ENCODE measurements at regions not wholly inside any gene's neighbourhood (a gene's known extent, or its start where the extent isn't known, plus 50 kb on each side); places are given as distances from the start of the nearest gene placed in this dataset.

GRCh38 chr14:100434911-100435438 lies 111.8 kb downstream of the SLC25A47 start:
- H3K4me1 Mint-ChIP-seq, result peaks cover 3 to 25% (median 11%) of the 10 kb centered on the region in 7 donors
- no peaks in the 10 kb centered on the region for H3K9me3 Mint-ChIP-seq
- no peak overlapping the region for H3K4me3 ChIP-seq (ENCODE audit: low read length)
- H3K4me3 Mint-ChIP-seq, result no peak overlapping the region
- DNase-seq (no peak), ATAC-seq (no peak)
- CTCF ChIA-PET, result no interaction called here
- POLR2A ChIA-PET, result no interaction called here
- peak overlapping the region in 1 of 9 donors; percentile 2 for H3K27ac Mint-ChIP-seq
- H3K36me3 ChIP-seq (ENCODE audit: control insufficient read depth in 2 of 3, insufficient read depth in 3 of 3, low read length in 3 of 3), result no peaks in the 10 kb centered on the region
- H3K27me3 Mint-ChIP-seq, result peaks cover 0 to 2% (median 0%) of the 10 kb centered on the region in 5 donors
- H3K9me3 ChIP-seq (ENCODE audit: control insufficient read depth in 2 of 3, low read length in 3 of 3), result no peaks in the 10 kb centered on the region
- H3K27me3 ChIP-seq (ENCODE audit: control insufficient read depth in 2 of 2, insufficient read depth in 2 of 2, low read length in 2 of 2), result no peaks in the 10 kb centered on the region
- H3K36me3 Mint-ChIP-seq, result peaks cover 0 to 5% (median 0%) of the 10 kb centered on the region in 5 donors
- no peak overlapping the region for H3K27ac ChIP-seq (ENCODE audit: low read depth, low read length)
- intact Hi-C loops (cut with micrococcal nuclease), result no loop called here
- H3K4me1 ChIP-seq (ENCODE audit: control insufficient read depth in 2 of 2, insufficient read depth in 2 of 2, low read length in 2 of 2), result no peaks in the 10 kb centered on the region

DNA sequence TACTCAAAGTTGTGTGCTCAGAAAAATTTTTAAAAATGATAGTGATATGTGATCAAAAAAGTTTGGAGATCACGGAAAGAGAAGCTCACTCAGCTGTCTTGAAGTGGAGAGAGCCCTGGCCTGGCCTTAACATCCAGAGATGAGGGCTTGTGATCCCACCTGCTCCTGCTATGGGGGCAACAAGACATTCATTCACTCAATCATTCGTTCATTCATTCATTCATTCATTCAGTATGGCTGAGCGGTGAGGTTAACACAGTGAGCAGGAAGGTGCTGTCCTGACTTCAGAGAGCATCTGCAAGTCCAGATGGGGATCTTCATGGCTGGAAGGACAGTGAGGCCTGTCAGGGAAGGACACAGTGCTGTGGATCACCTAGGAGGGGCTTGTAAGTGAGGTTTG lies 112.3 kb downstream of the SLC25A47 start:
- H3K9me3 Mint-ChIP-seq, result no peaks in the 10 kb centered on the region
- Histone ChIP-seq H3K27ac (ENCODE audit: low read depth, low read length) (no peak overlapping the region), H3K4me3 (ENCODE audit: low read length) (no peak overlapping the region), H3K4me1 (ENCODE audit: control insufficient read depth in 2 of 2, insufficient read depth in 2 of 2, low read length in 2 of 2) (no peaks in the 10 kb centered on the region), H3K27me3 (ENCODE audit: control insufficient read depth in 2 of 2, insufficient read depth in 2 of 2, low read length in 2 of 2) (no peaks in the 10 kb centered on the region), H3K9me3 (ENCODE audit: control insufficient read depth in 2 of 3, low read length in 3 of 3) (no peaks in the 10 kb centered on the region), H3K36me3 (ENCODE audit: control insufficient read depth in 2 of 3, insufficient read depth in 3 of 3, low read length in 3 of 3) (no peaks in the 10 kb centered on the region)
- POLR2A ChIA-PET, result no interaction called here
- intact Hi-C loops (cut with micrococcal nuclease), result no loop called here
- DNase-seq, result no peak
- H3K27ac Mint-ChIP-seq, result no peak overlapping the region
- no peak for ATAC-seq
- CTCF ChIA-PET, result no interaction called here
- peaks cover 0 to 5% (median 0%) of the 10 kb centered on the region in 5 donors for H3K36me3 Mint-ChIP-seq
- no peak overlapping the region for H3K4me3 Mint-ChIP-seq
- peaks cover 0 to 2% (median 0%) of the 10 kb centered on the region in 5 donors for H3K27me3 Mint-ChIP-seq
- peaks cover 3 to 30% (median 11%) of the 10 kb centered on the region in 7 donors for H3K4me1 Mint-ChIP-seq

DNA sequence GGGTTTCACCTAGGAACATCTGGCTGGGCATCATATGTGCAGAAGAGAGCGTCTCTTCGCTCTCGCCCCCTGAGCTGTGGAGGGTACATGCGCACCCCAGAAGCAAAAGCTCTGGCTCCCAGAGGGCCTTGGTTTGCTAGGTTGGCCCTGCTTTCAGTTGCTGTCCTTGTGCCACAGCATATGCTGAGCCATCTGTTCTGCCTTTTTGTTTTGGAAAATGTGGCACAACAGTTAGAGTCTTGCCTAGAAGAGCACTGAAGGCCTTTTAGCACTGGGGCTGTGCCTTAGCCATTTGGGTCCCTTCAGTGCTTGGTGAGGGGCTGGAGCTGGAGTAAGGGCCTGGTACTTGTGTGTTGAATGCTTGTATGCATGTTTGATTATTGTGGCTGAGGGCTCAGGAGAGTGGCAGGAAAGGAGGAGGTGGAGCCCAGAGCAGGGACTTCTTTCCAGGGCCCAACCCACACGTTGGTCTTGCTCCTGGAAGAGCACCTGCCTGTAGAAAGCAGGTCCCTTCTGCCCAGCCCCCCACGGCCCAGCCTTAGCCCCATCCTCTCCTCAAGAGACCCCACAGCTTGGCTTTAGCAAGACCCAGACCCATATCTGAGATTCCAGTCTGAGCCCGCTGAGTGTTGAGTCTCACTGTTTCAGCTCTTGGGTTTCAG lies 113.7 kb downstream of the SLC25A47 start:
- Mint-ChIP-seq H3K36me3 (peaks cover 0 to 5% (median 0%) of the 10 kb centered on the region in 5 donors), H3K4me1 (peaks cover 3 to 39% (median 18%) of the 10 kb centered on the region in 7 donors), H3K27ac (peak overlapping the region in 1 of 9 donors; percentile 32), H3K9me3 (no peaks in the 10 kb centered on the region), H3K27me3 (peaks cover 0 to 2% (median 0%) of the 10 kb centered on the region in 5 donors), H3K4me3 (no peak overlapping the region)
- Histone ChIP-seq H3K27ac (ENCODE audit: low read depth, low read length) (no peak overlapping the region), H3K4me3 (ENCODE audit: low read length) (no peak overlapping the region), H3K9me3 (ENCODE audit: control insufficient read depth in 2 of 3, low read length in 3 of 3) (no peaks in the 10 kb centered on the region), H3K4me1 (ENCODE audit: control insufficient read depth in 2 of 2, insufficient read depth in 2 of 2, low read length in 2 of 2) (no peaks in the 10 kb centered on the region), H3K36me3 (ENCODE audit: control insufficient read depth in 2 of 3, insufficient read depth in 3 of 3, low read length in 3 of 3) (no peaks in the 10 kb centered on the region), H3K27me3 (ENCODE audit: control insufficient read depth in 2 of 2, insufficient read depth in 2 of 2, low read length in 2 of 2) (no peaks in the 10 kb centered on the region)
- DNase-seq (no peak), ATAC-seq (no peak)
- intact Hi-C loops (cut with micrococcal nuclease), result no loop called here
- CTCF ChIA-PET, result interaction anchor here (1.6 kb wide), 1 partner anchor 210 kb away, joined by 3 read pairs; no protein-coding TSS in a partner anchor
- POLR2A ChIA-PET, result no interaction called here

DNA sequence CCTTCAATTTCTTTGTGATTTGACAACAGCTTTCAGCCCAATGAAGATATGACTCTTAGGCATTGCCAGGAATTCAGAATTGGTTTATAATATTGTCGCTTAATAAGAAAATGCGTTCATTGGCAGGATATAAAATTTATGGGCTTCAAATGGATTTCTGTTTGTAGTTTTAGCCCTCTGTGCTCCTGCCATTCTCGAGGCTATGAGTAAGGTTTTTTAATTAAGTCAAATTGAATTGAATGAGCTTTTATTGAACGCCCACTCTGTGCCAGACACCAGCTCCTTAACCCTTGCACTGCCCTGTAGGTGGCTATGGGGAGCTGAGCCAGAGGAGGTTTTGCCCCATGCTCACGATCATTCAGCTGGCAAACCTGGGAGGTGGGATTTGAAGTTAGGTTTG lies 115.1 kb downstream of the SLC25A47 start:
- H3K27ac Mint-ChIP-seq, result no peak overlapping the region
- POLR2A ChIA-PET, result no interaction called here
- H3K4me1 Mint-ChIP-seq, result peaks cover 3 to 46% (median 18%) of the 10 kb centered on the region in 7 donors

GRCh38 chr14:100438678-100439592 lies 115.8 kb downstream of the SLC25A47 start:
- Histone ChIP-seq H3K27me3 (ENCODE audit: control insufficient read depth in 2 of 2, insufficient read depth in 2 of 2, low read length in 2 of 2) (no peaks in the 10 kb centered on the region), H3K36me3 (ENCODE audit: control insufficient read depth in 2 of 3, insufficient read depth in 3 of 3, low read length in 3 of 3) (no peaks in the 10 kb centered on the region), H3K4me3 (ENCODE audit: low read length) (no peak overlapping the region), H3K27ac (ENCODE audit: low read depth, low read length) (no peak overlapping the region), H3K9me3 (ENCODE audit: control insufficient read depth in 2 of 3, low read length in 3 of 3) (no peaks in the 10 kb centered on the region), H3K4me1 (ENCODE audit: control insufficient read depth in 2 of 2, insufficient read depth in 2 of 2, low read length in 2 of 2) (no peaks in the 10 kb centered on the region)
- DNase-seq (no peak), ATAC-seq (peak; percentile 26)
- intact Hi-C loops (cut with micrococcal nuclease), result no loop called here
- ChIA-PET POLR2A (interaction anchor here (1.6 kb wide), 1 partner anchor 207 kb away, joined by 3 read pairs; no protein-coding TSS in a partner anchor), CTCF (interaction anchor here (1.0 to 4.9 kb wide), 4 partner anchors 56 to 214 kb away, joined by 3 to 30 read pairs (median 4); no protein-coding TSS in a partner anchor)
- H3K27ac Mint-ChIP-seq, result no peak overlapping the region
- H3K4me3 Mint-ChIP-seq, result no peak overlapping the region
- no peaks in the 10 kb centered on the region for H3K36me3 Mint-ChIP-seq
- H3K9me3 Mint-ChIP-seq, result no peaks in the 10 kb centered on the region
- peaks cover 0 to 2% (median 0%) of the 10 kb centered on the region in 5 donors for H3K27me3 Mint-ChIP-seq
- H3K4me1 Mint-ChIP-seq, result peaks cover 3 to 46% (median 18%) of the 10 kb centered on the region in 7 donors

More for the DNA sequence above, 115.1 kb downstream of the SLC25A47 start:
- H3K27ac ChIP-seq (ENCODE audit: low read depth, low read length), result no peak overlapping the region
- no peaks in the 10 kb centered on the region for H3K36me3 Mint-ChIP-seq
- H3K4me3 ChIP-seq (ENCODE audit: low read length), result no peak overlapping the region
- no peak for ATAC-seq
- no peaks in the 10 kb centered on the region for H3K27me3 ChIP-seq (ENCODE audit: control insufficient read depth in 2 of 2, insufficient read depth in 2 of 2, low read length in 2 of 2)
- H3K27me3 Mint-ChIP-seq, result peaks cover 0 to 2% (median 0%) of the 10 kb centered on the region in 5 donors
- no peak overlapping the region for H3K4me3 Mint-ChIP-seq
- intact Hi-C loops (cut with micrococcal nuclease), result no loop called here
- CTCF ChIA-PET, result interaction anchor here (1.0 to 1.6 kb wide), 2 partner anchors 209 to 215 kb away, joined by 3 read pairs; no protein-coding TSS in a partner anchor
- no peaks in the 10 kb centered on the region for H3K9me3 Mint-ChIP-seq
- H3K36me3 ChIP-seq (ENCODE audit: control insufficient read depth in 2 of 3, insufficient read depth in 3 of 3, low read length in 3 of 3), result no peaks in the 10 kb centered on the region
- no peak for DNase-seq
- H3K4me1 ChIP-seq (ENCODE audit: control insufficient read depth in 2 of 2, insufficient read depth in 2 of 2, low read length in 2 of 2), result no peaks in the 10 kb centered on the region
- H3K9me3 ChIP-seq (ENCODE audit: control insufficient read depth in 2 of 3, low read length in 3 of 3), result no peaks in the 10 kb centered on the region

- ATAC-seq, result no peak
- H3K4me3 ChIP-seq (ENCODE audit: low read length), result no peak overlapping the region
- ChIA-PET POLR2A (interaction anchor here (1.6 kb wide), 1 partner anchor 206 kb away, joined by 3 read pairs; no protein-coding TSS in a partner anchor), CTCF (interaction anchor here (2.0 to 4.9 kb wide), 2 partner anchors 57 to 206 kb away, joined by 4 to 30 read pairs; no protein-coding TSS in a partner anchor)
- no peak overlapping the region for H3K4me3 Mint-ChIP-seq
- no peaks in the 10 kb centered on the region for H3K9me3 Mint-ChIP-seq
- no peaks in the 10 kb centered on the region for H3K9me3 ChIP-seq (ENCODE audit: control insufficient read depth in 2 of 3, low read length in 3 of 3)
- intact Hi-C loops (cut with micrococcal nuclease), result loop anchor here in 1 of 2 donors (1.0 to 2.0 kb wide), 2 partner anchors 205 to 215 kb away; no protein-coding TSS in a partner anchor
- no peaks in the 10 kb centered on the region for H3K36me3 Mint-ChIP-seq
- no peaks in the 10 kb centered on the region for H3K36me3 ChIP-seq (ENCODE audit: control insufficient read depth in 2 of 3, insufficient read depth in 3 of 3, low read length in 3 of 3)
- H3K27me3 Mint-ChIP-seq, result no peaks in the 10 kb centered on the region
- H3K4me1 ChIP-seq (ENCODE audit: control insufficient read depth in 2 of 2, insufficient read depth in 2 of 2, low read length in 2 of 2), result no peaks in the 10 kb centered on the region
- H3K27me3 ChIP-seq (ENCODE audit: control insufficient read depth in 2 of 2, insufficient read depth in 2 of 2, low read length in 2 of 2), result no peaks in the 10 kb centered on the region
- peaks cover 3 to 39% (median 18%) of the 10 kb centered on the region in 7 donors for H3K4me1 Mint-ChIP-seq
- peak overlapping the region in 2 of 9 donors; percentile 62 to 63 for H3K27ac Mint-ChIP-seq
- DNase-seq, result no peak
- H3K27ac ChIP-seq (ENCODE audit: low read depth, low read length), result no peak overlapping the region
These were observed 116.6 kb downstream of the SLC25A47 start for GRCh38 chr14:100439781-100440180.

Measured in naive thymus-derived CD4-positive, alpha-beta T cell (primary cell).